Endothelial cell of umbilical vein (primary cell): ENCODE measurements at regions not wholly inside any gene's neighbourhood (a gene's known extent, or its start where the extent isn't known, plus 50 kb on each side); places are given as distances from the start of the nearest gene placed in this dataset.

Experiments used
- EZH2 ChIP-seq: IDR thresholded peaks from 2 replicates; pipeline ENCODE4 v1.6.1; 2012; ENCODE audit warnings: borderline replicate concordance, low read depth, mild to moderate bottlenecking, moderate library complexity, low read length, inconsistent platforms; ENCODE audit not compliant: severe bottlenecking
- JUN ChIP-seq: IDR thresholded peaks from 2 replicates; pipeline ENCODE4 v1.6.1; 2011; ENCODE audit warnings: borderline replicate concordance, low read depth; ENCODE audit not compliant: insufficient read length, insufficient read depth
- POLR2A ChIP-seq: IDR thresholded peaks from 2 replicates; pipeline ENCODE4 v1.6.1; 2012; ENCODE audit warnings: low read depth, mild to moderate bottlenecking, control low read depth, low read length
- POLR2AphosphoS5 ChIP-seq: IDR thresholded peaks from 2 replicates; pipeline ENCODE4 v1.6.1; 2012; ENCODE audit warnings: low read depth, mild to moderate bottlenecking, control low read depth, low read length, moderate library complexity; ENCODE audit not compliant: insufficient read depth
- TF ChIP-seq, protein P1 (sequence below), 2 donors: IDR thresholded peaks; 1 replicate in 1 of 2; 2 replicates in 1 of 2; pipeline ENCODE4 v1.5.1; 2011; ENCODE audit warnings: low read length in 2 of 2, mild to moderate bottlenecking in 2 of 2, moderate library complexity in 2 of 2, control low read depth in 1 of 2, inconsistent platforms in 1 of 2, low read depth in 1 of 2; ENCODE audit not compliant: insufficient read depth in 1 of 2; ENCODE audit errors: extremely low read depth in 1 of 2
- TF ChIP-seq, protein P2 (sequence below): IDR thresholded peaks from 2 replicates; pipeline ENCODE4 v1.6.1; 2011; ENCODE audit not compliant: insufficient read depth, insufficient read length

DNA sequence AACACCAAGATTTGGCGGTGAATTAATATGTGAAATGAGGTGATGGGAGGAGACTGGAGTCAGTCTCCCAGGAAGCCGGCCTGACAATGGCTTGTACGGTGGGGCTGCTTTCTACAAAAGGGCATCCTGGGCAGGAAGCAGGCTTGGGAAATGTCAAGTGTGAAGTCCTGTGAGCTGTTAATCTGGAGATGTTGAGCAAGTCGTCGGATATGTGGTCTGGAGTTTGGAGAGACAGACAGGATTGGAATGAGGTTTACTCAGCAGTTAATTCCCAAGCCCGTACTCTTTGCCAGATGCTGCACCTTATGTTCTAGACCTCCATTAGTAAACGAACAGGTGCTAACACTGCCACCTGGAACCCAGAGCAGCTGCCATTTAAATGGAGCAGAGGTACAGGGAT lies 107.7 kb upstream of the FOXC1 start:
- TF ChIP-seq, protein P1, sequence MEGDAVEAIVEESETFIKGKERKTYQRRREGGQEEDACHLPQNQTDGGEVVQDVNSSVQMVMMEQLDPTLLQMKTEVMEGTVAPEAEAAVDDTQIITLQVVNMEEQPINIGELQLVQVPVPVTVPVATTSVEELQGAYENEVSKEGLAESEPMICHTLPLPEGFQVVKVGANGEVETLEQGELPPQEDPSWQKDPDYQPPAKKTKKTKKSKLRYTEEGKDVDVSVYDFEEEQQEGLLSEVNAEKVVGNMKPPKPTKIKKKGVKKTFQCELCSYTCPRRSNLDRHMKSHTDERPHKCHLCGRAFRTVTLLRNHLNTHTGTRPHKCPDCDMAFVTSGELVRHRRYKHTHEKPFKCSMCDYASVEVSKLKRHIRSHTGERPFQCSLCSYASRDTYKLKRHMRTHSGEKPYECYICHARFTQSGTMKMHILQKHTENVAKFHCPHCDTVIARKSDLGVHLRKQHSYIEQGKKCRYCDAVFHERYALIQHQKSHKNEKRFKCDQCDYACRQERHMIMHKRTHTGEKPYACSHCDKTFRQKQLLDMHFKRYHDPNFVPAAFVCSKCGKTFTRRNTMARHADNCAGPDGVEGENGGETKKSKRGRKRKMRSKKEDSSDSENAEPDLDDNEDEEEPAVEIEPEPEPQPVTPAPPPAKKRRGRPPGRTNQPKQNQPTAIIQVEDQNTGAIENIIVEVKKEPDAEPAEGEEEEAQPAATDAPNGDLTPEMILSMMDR (IDR thresholded peaks at IDR 0.05; ENCODE audit: extremely low read depth in 1 of 2, insufficient read depth in 1 of 2, low read depth in 1 of 2, low read length in 2 of 2), result no peak
- TF ChIP-seq POLR2A, result no peak
- TF ChIP-seq POLR2AphosphoS5, result no peak
- no peak for TF ChIP-seq JUN
- TF ChIP-seq EZH2, result no peak
- TF ChIP-seq, protein P2, sequence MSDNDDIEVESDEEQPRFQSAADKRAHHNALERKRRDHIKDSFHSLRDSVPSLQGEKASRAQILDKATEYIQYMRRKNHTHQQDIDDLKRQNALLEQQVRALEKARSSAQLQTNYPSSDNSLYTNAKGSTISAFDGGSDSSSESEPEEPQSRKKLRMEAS, result no peak
